ENCODE measurements at regions not wholly inside any gene's neighbourhood (a gene's known extent, or its start where the extent isn't known, plus 50 kb on each side); places are given as distances from the start of the nearest gene placed in this dataset.

DNA sequence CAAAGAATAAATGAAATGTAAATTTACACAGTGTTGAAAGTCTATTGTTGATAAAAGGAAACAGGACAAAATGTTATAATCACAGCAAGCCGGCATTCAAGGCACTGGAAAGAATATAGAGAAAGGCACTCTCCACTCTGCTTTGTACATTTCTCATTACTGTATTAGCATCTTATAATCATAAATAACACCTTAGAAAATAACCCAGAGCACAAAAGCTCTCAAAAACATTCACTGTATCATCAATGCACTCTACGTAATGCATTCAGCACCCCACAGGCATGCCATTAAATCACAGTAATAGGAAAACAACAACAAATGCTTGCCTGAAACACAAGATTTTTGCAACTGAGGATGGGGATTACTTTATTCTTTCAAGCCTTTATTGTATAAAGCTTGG is 75.3 kb upstream of the TRPC3 start:
- DNase-seq = no peak

DNA sequence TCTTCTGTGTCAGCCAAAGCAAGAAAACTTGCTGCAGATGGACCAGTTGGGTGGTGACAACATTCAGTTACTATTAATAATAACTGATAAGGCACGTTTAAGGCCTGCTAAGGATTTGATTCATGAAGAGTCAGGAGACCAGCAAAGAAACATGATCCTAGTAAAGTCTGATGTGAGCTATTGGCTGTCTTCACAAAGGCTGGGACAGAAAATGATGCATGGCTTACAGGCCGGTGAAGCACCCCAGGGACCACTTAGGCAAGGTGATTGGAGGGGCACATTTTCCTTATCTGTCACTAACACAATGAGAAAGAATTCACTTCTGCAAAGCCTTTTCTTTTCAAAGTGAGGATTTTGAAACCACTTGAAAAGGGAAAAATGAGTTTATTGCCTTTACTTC is 65.4 kb upstream of the TRPC3 start:
- DNase-seq = no peak

DNA sequence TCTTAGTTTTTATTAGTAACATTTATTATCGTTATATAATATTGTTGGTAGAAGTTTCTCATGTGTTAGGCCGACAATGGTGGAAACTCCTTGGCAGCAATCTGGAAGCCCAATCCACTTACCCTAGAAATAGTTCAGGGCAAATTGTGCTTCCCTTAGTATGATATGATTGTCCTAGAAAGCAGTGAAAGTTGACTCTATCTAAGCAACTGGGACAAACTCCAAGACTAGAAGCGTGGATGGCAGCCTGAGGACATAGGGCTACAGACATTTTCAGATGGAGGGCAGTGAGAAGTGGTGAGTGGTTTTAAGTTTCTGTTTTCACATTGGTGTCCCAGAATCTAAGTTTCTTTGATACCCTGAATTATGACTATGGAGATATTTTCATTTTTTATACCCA is 63.3 kb upstream of the TRPC3 start:
- DNase-seq = no peak

DNA sequence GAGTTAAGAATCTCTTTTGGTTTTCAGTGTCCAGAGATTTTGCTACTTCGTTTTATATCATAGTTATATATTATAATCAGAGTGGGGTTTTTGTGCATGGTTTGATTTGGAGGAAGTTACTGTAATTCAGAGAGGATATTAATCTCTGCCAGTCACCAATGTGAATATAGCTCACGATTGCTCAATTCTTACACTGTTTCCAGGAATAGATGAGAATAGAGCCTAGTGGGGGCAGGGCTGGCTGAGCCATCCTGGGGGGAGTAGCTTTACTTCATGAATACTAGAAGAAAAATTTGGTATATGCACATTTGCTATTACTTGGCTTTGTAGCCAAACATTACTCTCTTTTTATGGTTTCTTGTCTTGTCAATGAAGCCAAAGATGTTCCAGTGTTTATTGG is 60.9 kb upstream of the TRPC3 start:
- no peak for DNase-seq

DNA sequence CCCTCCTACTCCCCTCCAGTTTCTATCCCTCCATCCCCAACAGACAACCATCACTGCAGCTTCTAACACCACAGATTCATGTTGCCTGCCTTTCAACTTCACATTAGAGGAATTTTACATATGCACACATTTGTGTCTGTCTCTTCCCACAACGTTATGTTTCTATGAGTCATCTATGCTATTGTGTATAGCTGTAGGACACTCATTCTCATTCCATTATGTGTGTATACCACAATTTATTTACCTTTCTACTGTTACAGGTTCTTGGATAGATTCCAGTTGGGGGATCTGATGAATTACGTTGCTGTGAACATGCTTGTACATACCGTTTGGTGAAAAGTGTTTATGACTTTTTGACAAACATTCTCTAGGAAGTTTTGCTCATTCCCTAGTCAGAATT is 58.8 kb upstream of the TRPC3 start:
- DNase-seq = no peak

DNA sequence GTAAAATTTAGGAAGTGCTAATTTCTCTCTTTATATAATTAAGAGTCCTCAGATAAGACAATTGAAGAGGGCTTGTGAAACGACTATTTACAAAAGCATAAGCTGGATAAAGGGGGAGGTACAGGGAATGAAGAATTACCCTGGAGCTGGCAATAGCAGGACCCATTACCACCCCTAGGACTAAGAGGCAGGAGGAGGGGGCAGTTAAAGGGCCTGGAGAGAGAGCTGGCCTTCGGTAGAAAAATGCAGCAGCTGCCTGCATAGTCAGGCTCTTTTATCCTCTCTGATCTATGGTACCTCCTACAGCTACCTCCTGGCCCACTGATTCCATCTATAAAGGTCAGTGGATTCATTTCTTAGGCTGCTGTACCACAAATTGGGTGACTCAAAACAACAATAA is 57.7 kb upstream of the TRPC3 start:
- no peak for DNase-seq

DNA sequence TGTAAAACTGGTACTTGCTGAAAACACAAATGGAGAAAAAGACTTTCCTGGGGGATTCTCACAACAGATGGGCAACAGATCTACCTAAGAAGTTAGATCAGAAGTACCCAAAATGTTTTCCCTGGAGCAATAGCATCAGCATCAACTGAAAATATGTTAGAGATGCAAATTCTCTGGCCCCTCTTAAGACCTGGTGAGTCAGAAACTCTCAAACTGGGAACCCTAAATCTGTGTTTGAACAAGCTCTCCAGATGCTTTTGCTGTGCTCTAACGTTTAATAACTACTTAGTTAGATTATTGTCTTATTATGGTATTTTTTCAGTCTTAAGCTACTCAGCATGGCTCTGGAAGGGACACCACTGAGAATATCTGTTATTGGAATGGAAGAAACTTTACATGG is 55.2 kb upstream of the TRPC3 start:
- no peak for DNase-seq

DNA sequence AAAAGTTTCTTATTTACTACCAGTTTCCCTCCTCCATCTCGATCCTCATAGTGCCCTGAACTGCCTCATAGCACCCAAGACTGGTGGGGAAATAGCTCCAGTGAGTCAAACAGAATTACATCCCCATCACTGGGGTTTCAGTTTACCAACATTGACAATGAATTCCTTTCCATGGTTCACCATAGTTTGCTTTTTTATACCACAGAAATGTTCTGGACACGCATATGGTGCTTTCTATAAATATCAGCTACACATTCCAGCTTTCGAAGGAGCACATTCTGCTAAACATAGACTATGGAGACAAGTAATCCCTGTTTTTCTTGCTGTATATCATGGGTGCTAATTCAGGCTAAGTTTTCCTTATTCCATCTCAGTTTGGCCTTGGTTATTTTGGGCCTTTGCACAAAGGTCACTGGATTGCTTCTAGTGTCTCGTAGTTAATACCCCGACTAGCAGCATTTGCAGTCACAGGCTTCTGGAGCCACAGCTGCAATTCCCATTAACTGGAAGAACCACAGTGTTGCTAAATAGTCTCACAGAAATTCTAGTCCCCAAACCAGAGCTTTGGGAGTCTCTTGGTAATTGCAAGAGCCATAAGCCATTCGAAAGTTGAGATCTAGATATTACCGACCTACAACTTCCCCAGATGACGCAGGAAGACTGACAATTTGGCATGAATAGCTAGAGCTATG is 53.4 kb upstream of the TRPC3 start:
- no peak for DNase-seq

DNA sequence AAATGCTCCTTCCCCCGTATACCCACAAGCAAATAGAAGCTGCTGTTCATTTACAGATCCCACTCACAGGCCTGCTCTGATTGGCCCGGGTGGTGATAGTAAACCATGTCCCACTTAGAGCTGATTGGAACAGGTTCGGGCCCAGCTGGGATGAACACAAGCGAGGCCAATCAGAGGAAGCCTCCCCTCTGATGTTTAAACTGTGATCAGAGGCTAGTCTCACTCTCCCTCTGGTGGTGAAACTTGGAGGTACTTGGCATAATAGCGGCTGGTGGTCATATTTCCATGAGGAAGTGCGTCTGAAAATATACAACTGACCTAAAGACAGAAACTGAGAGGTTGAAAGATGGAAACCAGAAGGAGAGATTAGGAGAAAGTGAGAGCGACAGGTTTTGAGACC is 51.5 kb upstream of the TRPC3 start:
- DNase-seq = peak; percentile 8
